ENCODE measurements at regions not wholly inside any gene's neighbourhood (a gene's known extent, or its start where the extent isn't known, plus 50 kb on each side); places are given as distances from the start of the nearest gene placed in this dataset.
"Not testable (repeated sequence)": the region's sequence is repeated elsewhere in the genome, so short reads cannot be mapped to it uniquely, and the experiment has no call there.

- DNase-seq: no peak
These were observed 1067.7 kb upstream of the COX7C start for GRCh38 chr5:85549836-85550599.

- DNase-seq: no peak
These were observed 1061.3 kb upstream of the COX7C start for GRCh38 chr5:85556464-85556863.

- no peak for DNase-seq
These were observed 1041.1 kb upstream of the COX7C start for GRCh38 chr5:85576666-85577065.

GRCh38 chr5:85587806-85588205 lies 1029.9 kb upstream of the COX7C start:
- DNase-seq: not testable (repeated sequence)

GRCh38 chr5:85588268-85588667 lies 1029.5 kb upstream of the COX7C start:
- not testable (repeated sequence) for DNase-seq

- no peak for DNase-seq
These were observed 1027.0 kb upstream of the COX7C start for GRCh38 chr5:85590764-85591163.

- DNase-seq: no peak
These were observed 1026.4 kb upstream of the COX7C start for GRCh38 chr5:85591311-85591710.

- no peak for DNase-seq
These were observed 1014.9 kb upstream of the COX7C start for GRCh38 chr5:85602843-85603242.

- no peak for DNase-seq
These were observed 1013.4 kb upstream of the COX7C start for GRCh38 chr5:85604378-85604777.

- no peak for DNase-seq
These were observed 1013.0 kb upstream of the COX7C start for GRCh38 chr5:85604786-85605185.

- no peak for DNase-seq
These were observed 1012.4 kb upstream of the COX7C start for GRCh38 chr5:85605381-85605780.

GRCh38 chr5:85614489-85614888 lies 1003.3 kb upstream of the COX7C start:
- DNase-seq: no peak

- no peak for DNase-seq
These were observed 996.1 kb upstream of the COX7C start for GRCh38 chr5:85621668-85622067.

GRCh38 chr5:85628153-85628552 lies 989.6 kb upstream of the COX7C start:
- DNase-seq: no peak

GRCh38 chr5:85638495-85639125 lies 979.1 kb upstream of the COX7C start:
- not testable (repeated sequence) for DNase-seq

- no peak for DNase-seq
These were observed 971.7 kb upstream of the COX7C start for GRCh38 chr5:85646036-85646435.

- no peak for DNase-seq
These were observed 971.1 kb upstream of the COX7C start for GRCh38 chr5:85646641-85647040.

GRCh38 chr5:85647349-85648127 lies 970.2 kb upstream of the COX7C start:
- DNase-seq: no peak

- DNase-seq: no peak
These were observed 969.2 kb upstream of the COX7C start for GRCh38 chr5:85648495-85648894.

GRCh38 chr5:85651731-85652130 lies 966.0 kb upstream of the COX7C start:
- DNase-seq: no peak

- DNase-seq: not testable (repeated sequence)
These were observed 963.6 kb upstream of the COX7C start for GRCh38 chr5:85654144-85654543.

GRCh38 chr5:85656050-85656449 lies 961.7 kb upstream of the COX7C start:
- DNase-seq: no peak

- not testable (repeated sequence) for DNase-seq
These were observed 960.4 kb upstream of the COX7C start for GRCh38 chr5:85657328-85657727.

Data from retina (tissue), 1 donor.